HAP-1 (cell line): ENCODE measurements at regions not wholly inside any gene's neighbourhood (a gene's known extent, or its start where the extent isn't known, plus 50 kb on each side); places are given as distances from the start of the nearest gene placed in this dataset.
A peak's percentile ranks its signal among the peaks of the same experiment; 100 is the strongest.

Source experiments
- DNase-seq, 2 experiments: peaks; one replicate each; pipeline ENCODE4 v3.0.0-alpha.2; 2016 to 2020; ENCODE audit warnings: low spot score in 2 of 2
- H3K27me3 ChIP-seq: fragments of 250-450 bp; sonication (Bioruptor Pico); 2 replicates; pipeline ENCODE4 v1.5.1; 2020; ENCODE audit warnings: low read depth, mild to moderate bottlenecking, moderate library complexity
- H3K36me3 ChIP-seq: fragments of 250-450 bp; sonication (Bioruptor Pico); replicated peaks from 2 replicates; pipeline ENCODE4 v1.5.1; 2020; ENCODE audit warnings: mild to moderate bottlenecking
- H3K4me1 ChIP-seq: fragments of 250-450 bp; sonication (Bioruptor Pico); 2 replicates; pipeline ENCODE4 v1.5.1; 2020; ENCODE audit warnings: mild to moderate bottlenecking
- H3K4me3 ChIP-seq: fragments of 250-450 bp; sonication (Bioruptor Pico); 2 replicates; pipeline ENCODE4 v1.5.1; 2020; ENCODE audit warnings: mild to moderate bottlenecking, moderate library complexity
- H3K9me3 ChIP-seq: fragments of 250-450 bp; sonication (Bioruptor Pico); 2 replicates; pipeline ENCODE4 v1.5.1; 2020; ENCODE audit warnings: mild to moderate bottlenecking, moderate library complexity
- in situ Hi-C: fragments of 300-500 bp; cut with MboI; formaldehyde crosslinking; loops from 3 replicates; pipeline ENCODE4 v1.14.3; 2020; ENCODE audit warnings: low sequenced_read_pairs, inconsistent platforms, mixed read lengths

DNA sequence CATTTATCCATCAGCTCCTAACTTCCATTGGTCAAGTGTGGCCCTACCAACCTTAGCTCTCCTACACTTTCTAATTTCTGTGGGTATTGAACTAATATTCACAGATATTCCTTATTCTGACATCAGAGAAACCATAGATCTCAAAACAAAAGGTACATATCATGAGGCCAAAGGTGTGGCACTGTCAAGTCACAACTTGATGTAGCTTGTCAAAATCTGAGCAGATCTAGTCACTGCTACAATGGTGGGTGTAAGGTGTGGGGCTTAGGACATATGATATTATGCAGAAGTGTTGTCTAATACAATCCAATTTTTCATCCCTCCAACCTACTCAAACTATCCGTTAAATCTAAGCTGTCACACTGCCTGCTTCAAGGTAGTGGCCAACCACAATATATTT, 114.0 kb upstream of the FAR2 start:
- Histone ChIP-seq H3K27me3 (no peaks in the 10 kb centered on the region), H3K4me1 (peaks cover 2% of the 10 kb centered on the region; the same call in 1 of the 2 replicates), H3K9me3 (no peaks in the 10 kb centered on the region), H3K4me3 (no peak overlapping the region), H3K36me3 (no peaks in the 10 kb centered on the region; the same call in 1 of the 2 replicates)
- in situ Hi-C loops, result no loop called here
- DNase-seq, result no peak

GRCh38 chr12:29039013-29039412, 110.1 kb upstream of the FAR2 start:
- Histone ChIP-seq H3K4me3 (no peak overlapping the region), H3K36me3 (no peaks in the 10 kb centered on the region; the same call in 1 of the 2 replicates), H3K9me3 (no peaks in the 10 kb centered on the region), H3K4me1 (peaks cover 13% of the 10 kb centered on the region), H3K27me3 (no peaks in the 10 kb centered on the region)
- DNase-seq, result no peak
- in situ Hi-C loops, result no loop called here

DNA sequence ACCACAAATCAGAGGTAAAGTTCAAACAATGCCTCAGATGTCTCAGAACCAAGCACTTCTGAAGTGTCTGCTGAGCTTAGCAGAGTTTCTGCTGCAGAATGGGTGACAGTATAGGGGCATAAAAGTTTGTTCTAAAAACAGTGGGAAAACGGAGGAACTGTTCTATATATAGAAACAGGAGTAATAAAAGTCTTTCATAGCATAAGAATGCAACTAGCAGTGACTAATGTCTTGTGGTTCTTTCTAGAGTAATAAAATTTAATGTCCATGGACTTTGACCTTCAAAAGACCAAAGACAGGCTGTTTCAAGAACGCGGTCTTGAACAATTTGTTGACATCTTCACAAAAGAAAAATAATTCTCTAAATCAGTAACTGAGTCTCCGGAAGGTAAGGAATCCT, 107.5 kb upstream of the FAR2 start:
- H3K27me3 ChIP-seq, result no peaks in the 10 kb centered on the region
- DNase-seq, result peak in 1 of 2 experiments; percentile 59
- H3K36me3 ChIP-seq, result no peaks in the 10 kb centered on the region
- peaks cover 10% of the 10 kb centered on the region for H3K4me1 ChIP-seq
- H3K4me3 ChIP-seq, result no peak overlapping the region
- no peaks in the 10 kb centered on the region for H3K9me3 ChIP-seq
- in situ Hi-C loops, result no loop called here

DNA sequence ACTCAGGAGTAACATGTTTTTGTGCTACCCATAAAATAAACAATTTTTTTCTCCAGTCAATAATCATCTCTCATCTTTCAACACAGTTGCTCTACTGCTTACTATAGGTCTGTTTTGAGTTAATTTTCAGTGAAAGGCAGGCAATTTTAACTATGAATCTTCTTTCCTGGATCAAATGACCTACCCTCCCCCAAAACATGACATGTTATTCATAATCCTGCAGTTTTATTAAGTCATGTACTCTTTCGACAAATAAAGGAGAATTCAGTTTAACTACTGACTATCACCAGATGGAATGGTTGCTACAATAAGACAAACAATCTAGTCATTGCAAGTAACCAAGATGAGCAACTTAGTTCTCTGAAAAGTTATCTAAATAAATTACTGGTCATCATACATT, 106.0 kb upstream of the FAR2 start:
- no peaks in the 10 kb centered on the region for H3K36me3 ChIP-seq
- in situ Hi-C loops, result no loop called here
- DNase-seq, result no peak
- peaks cover 10% of the 10 kb centered on the region for H3K4me1 ChIP-seq
- H3K9me3 ChIP-seq, result no peaks in the 10 kb centered on the region
- H3K4me3 ChIP-seq, result no peak overlapping the region
- H3K27me3 ChIP-seq, result no peaks in the 10 kb centered on the region

- Histone ChIP-seq H3K4me1 (peaks cover 10% of the 10 kb centered on the region), H3K27me3 (no peaks in the 10 kb centered on the region), H3K9me3 (no peaks in the 10 kb centered on the region), H3K36me3 (no peaks in the 10 kb centered on the region), H3K4me3 (no peak overlapping the region)
- no peak for DNase-seq
- in situ Hi-C loops, result no loop called here
Observed at GRCh38 chr12:29044799-29045198, 104.3 kb upstream of the FAR2 start.

GRCh38 chr12:29048787-29049186, 100.3 kb upstream of the FAR2 start:
- no peak for DNase-seq
- Histone ChIP-seq H3K4me1 (no peaks in the 10 kb centered on the region), H3K27me3 (no peaks in the 10 kb centered on the region), H3K9me3 (no peaks in the 10 kb centered on the region), H3K4me3 (no peak overlapping the region), H3K36me3 (no peaks in the 10 kb centered on the region)
- in situ Hi-C loops, result no loop called here

GRCh38 chr12:29050503-29050902, 98.6 kb upstream of the FAR2 start:
- H3K4me3 ChIP-seq, result no peak overlapping the region
- H3K4me1 ChIP-seq, result no peaks in the 10 kb centered on the region
- in situ Hi-C loops, result no loop called here
- no peak for DNase-seq
- H3K36me3 ChIP-seq, result no peaks in the 10 kb centered on the region
- H3K9me3 ChIP-seq, result no peaks in the 10 kb centered on the region
- no peaks in the 10 kb centered on the region for H3K27me3 ChIP-seq

- Histone ChIP-seq H3K4me3 (no peak overlapping the region), H3K4me1 (no peaks in the 10 kb centered on the region), H3K9me3 (no peaks in the 10 kb centered on the region), H3K36me3 (no peaks in the 10 kb centered on the region), H3K27me3 (no peaks in the 10 kb centered on the region)
- in situ Hi-C loops, result no loop called here
- no peak for DNase-seq
Observed at GRCh38 chr12:29051221-29051620, 97.9 kb upstream of the FAR2 start.

DNA sequence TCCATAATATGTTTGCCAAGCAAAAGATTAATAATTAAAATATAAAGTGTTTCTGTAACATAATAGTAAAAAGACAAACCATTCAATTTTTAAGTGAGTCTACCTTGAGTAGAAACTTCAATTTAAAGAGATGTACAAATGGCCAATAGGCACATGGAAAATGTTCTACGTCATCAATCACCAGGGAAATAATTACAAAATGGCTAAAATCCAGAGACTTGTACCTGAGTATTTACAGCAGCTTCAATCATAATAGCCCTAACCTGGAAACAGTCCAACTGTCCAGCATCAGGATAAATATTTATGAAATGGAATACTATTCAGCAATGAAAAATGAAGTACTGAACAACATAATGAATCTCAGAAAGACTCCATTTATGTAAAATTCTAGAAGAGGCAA, 95.5 kb upstream of the FAR2 start:
- Histone ChIP-seq H3K27me3 (no peaks in the 10 kb centered on the region), H3K9me3 (no peaks in the 10 kb centered on the region), H3K4me3 (no peak overlapping the region), H3K4me1 (no peaks in the 10 kb centered on the region), H3K36me3 (no peaks in the 10 kb centered on the region)
- in situ Hi-C loops, result no loop called here
- DNase-seq, result no peak

GRCh38 chr12:29054858-29055663, 94.0 kb upstream of the FAR2 start:
- Histone ChIP-seq H3K27me3 (no peaks in the 10 kb centered on the region), H3K4me1 (no peaks in the 10 kb centered on the region), H3K9me3 (no peaks in the 10 kb centered on the region), H3K36me3 (no peaks in the 10 kb centered on the region), H3K4me3 (no peak overlapping the region)
- in situ Hi-C loops, result no loop called here
- DNase-seq, result no peak

DNA sequence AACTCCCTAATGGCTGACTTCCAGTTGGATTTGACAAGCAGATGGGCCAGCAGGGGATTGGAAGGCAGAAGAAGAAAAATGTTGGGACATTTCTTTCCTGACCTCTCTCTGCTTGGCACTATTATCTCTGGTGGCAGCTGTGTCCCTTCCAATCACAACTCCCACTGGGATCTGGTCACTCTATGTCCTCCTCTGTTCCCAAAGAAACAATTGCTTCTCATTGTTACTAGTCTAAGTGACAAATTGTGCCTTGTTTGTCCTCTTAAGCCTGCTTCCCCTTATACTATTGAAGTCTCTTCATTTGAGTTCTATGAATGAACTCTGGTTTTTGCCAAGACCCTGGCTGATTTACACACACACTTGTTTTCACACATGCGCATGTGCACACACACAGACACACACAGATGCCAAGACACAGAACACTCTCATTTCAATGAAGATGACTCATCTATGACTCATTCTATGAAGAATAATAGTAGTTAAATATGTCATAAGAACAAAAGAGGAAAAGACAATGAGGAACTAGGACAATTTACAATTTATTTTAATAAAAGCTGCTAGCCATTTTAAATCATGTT, 83.0 kb upstream of the FAR2 start:
- H3K4me1 ChIP-seq, result peaks cover 10% of the 10 kb centered on the region
- no peak overlapping the region for H3K4me3 ChIP-seq
- no peaks in the 10 kb centered on the region for H3K27me3 ChIP-seq
- in situ Hi-C loops, result no loop called here
- no peaks in the 10 kb centered on the region for H3K9me3 ChIP-seq
- H3K36me3 ChIP-seq, result no peaks in the 10 kb centered on the region
- DNase-seq, result no peak

GRCh38 chr12:29067430-29067829, 81.6 kb upstream of the FAR2 start:
- H3K4me3 ChIP-seq, result no peak overlapping the region
- DNase-seq, result no peak
- H3K4me1 ChIP-seq, result peaks cover 23% of the 10 kb centered on the region
- no peaks in the 10 kb centered on the region for H3K27me3 ChIP-seq
- no peaks in the 10 kb centered on the region for H3K9me3 ChIP-seq
- H3K36me3 ChIP-seq, result no peaks in the 10 kb centered on the region
- in situ Hi-C loops, result no loop called here

- in situ Hi-C loops, result no loop called here
- Histone ChIP-seq H3K27me3 (no peaks in the 10 kb centered on the region), H3K4me3 (no peak overlapping the region), H3K9me3 (no peaks in the 10 kb centered on the region), H3K36me3 (no peaks in the 10 kb centered on the region), H3K4me1 (peaks cover 27% of the 10 kb centered on the region)
- no peak for DNase-seq
Observed at GRCh38 chr12:29070309-29070708, 78.8 kb upstream of the FAR2 start.

DNA sequence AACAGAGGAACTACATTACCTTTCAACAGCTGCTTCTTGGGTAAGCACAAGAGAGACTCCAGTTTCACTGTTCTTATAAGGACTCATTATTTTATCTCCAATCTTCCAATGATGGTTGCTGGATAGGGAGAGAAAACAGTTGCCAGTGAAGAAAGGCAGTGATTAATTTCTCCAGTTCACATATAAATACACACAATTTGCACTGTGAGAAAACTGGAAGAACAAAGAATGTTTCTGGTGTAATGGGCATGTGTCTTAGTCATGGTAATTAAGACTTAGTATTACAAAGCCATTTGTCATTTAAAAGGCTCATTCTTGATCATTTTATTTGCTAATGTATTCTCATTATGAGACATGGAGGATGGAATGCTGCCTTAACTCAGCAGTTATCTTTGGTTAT, 78.0 kb upstream of the FAR2 start:
- DNase-seq, result peak in 1 of 2 experiments; percentile 82
- peaks cover 27% of the 10 kb centered on the region for H3K4me1 ChIP-seq
- in situ Hi-C loops, result no loop called here
- no peak overlapping the region for H3K4me3 ChIP-seq
- H3K27me3 ChIP-seq, result no peaks in the 10 kb centered on the region
- no peaks in the 10 kb centered on the region for H3K36me3 ChIP-seq
- no peaks in the 10 kb centered on the region for H3K9me3 ChIP-seq
